HG02623 (cell line): ENCODE measurements at regions not wholly inside any gene's neighbourhood (a gene's known extent, or its start where the extent isn't known, plus 50 kb on each side); places are given as distances from the start of the nearest gene placed in this dataset.
"Not testable (repeated sequence)": the region's sequence is repeated elsewhere in the genome, so short reads cannot be mapped to it uniquely, and the experiment has no call there.

ENCODE experiments used
- ATAC-seq: cut with Tn5 transposase; IDR thresholded peaks from one replicate; pipeline ENCODE4 v1.9.1; 2021; ENCODE audit warnings: moderate library complexity; ENCODE audit not compliant: unreplicated experiment

- not testable (repeated sequence) for ATAC-seq
Observed at GRCh38 chr6:27827477-27827876, 84.7 kb downstream of the OR2B2 start.

DNA sequence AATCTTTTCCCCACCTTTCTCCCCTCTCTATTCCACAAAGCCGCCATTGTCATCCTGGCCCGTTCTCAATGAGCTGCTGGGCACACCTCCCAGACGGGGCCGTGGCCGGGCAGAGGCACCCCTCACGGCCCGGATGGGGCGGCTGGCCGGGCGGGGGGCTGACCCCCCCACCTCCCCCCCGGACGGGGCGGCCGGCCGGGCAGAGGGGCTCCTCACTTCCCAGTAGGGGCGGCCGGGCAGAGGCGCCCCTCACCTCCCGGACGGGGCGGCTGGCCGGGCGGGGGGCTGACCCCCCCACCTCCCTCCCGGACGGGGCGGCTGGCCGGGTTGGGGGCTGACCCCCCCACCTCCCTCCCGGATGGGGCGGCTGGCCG, 85.6 kb downstream of the OR2B2 start:
- not testable (repeated sequence) for ATAC-seq

GRCh38 chr6:27825848-27826611, 86.2 kb downstream of the OR2B2 start:
- ATAC-seq: not testable (repeated sequence)

- ATAC-seq: no peak
Observed at GRCh38 chr6:27825025-27825793, 87.0 kb downstream of the OR2B2 start.

GRCh38 chr6:27824211-27825024, 87.8 kb downstream of the OR2B2 start:
- peak; percentile 61 for ATAC-seq

- ATAC-seq: peak; percentile 53
Observed at GRCh38 chr6:27823714-27824210, 88.4 kb downstream of the OR2B2 start.

- no peak for ATAC-seq
Observed at GRCh38 chr6:27816906-27817305, 95.3 kb downstream of the OR2B2 start.

- ATAC-seq: peak; percentile 62
Observed at GRCh38 chr6:27814665-27815424, 97.4 kb downstream of the OR2B2 start.

DNA sequence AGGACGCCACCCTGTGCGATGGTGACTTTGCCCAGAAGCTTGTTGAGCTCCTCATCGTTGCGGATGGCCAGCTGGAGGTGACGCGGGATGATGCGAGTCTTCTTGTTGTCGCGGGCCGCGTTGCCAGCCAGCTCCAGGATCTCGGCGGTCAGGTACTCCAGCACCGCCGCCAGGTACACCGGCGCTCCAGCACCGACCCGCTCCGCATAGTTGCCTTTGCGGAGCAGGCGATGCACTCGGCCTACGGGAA, 97.9 kb downstream of the OR2B2 start:
- ATAC-seq: not testable (repeated sequence)

GRCh38 chr6:27812805-27813492, 99.2 kb downstream of the OR2B2 start:
- no peak for ATAC-seq

DNA sequence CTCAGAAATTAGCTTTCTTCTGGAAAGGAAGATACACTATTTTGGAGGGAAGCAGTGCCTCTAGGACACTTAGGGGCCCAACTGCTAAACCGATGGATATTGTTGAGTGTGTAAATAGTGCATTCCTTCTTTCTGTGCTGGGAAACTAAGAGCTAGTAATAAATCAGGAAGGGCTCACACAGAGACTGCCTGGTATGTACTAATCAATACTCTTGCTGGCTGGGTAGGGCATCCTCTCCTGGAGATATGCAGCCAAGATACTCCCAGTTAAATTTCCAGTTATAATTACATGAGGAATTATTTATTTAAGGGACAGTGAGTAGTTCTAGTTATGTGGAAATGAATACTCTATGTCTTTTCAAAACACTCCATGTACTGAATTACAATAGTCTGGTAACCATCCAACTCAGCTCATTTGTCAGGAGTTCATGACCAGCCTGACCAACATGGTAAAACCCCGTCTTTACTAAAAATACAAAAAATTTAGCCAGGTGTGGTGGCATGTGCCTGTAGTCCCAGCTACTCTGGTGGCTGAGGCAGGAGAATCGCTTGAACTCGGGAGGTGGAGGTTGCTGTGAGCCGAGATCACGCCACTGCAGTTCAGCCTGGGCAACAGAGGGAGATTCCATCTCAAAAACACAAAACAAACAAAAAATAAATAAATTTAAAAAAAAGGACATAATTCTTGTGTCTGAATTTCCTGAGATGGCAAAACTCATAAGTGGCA, 100.0 kb downstream of the OR2B2 start:
- no peak for ATAC-seq

DNA sequence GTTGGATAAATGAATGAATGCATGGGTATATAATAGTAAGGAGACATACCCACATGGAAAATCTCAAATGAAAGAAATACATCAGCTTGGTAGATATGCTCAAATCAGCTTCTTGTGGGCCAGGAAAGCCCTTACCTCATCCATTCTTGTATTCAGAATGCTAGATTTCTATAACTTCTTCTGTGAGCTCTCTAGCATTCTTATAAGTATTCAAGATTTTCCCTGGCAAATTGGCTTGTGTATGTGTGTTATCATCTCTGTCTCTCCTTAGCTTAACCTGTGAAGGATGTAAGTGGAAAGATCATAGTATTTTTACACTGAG, 100.8 kb downstream of the OR2B2 start:
- no peak for ATAC-seq

DNA sequence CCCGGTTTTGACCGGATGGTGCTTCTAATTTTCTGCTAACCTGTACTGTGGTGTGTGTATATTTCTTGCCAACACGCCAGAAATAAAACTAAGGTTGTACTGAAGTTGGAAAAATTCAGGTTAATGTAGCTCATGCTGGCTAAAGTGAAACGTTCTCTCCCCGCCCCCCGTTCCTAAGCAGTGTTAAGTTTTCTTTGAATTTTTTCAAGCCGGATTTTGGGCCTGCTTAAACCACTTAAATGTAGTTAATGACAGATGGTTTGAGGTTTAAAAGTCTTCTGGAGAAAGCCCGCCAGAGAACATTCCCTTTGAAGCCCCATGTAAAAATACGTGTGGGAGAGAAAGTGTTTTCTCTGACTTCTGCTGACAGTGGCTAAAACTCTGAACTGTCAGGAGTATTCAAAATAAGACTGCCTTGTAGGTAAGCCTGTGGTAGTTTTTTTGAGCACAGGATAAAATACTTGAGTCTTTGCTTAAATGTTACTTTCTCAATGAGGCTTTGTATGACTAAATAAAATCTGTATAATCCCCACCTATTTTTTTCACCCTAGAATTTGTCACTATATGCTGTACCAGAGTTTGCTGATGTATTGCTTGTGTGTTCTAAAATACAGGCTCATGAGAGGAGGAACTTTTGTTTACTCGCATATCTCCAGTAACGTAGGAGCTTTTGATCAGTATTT, 101.3 kb downstream of the OR2B2 start:
- no peak for ATAC-seq

DNA sequence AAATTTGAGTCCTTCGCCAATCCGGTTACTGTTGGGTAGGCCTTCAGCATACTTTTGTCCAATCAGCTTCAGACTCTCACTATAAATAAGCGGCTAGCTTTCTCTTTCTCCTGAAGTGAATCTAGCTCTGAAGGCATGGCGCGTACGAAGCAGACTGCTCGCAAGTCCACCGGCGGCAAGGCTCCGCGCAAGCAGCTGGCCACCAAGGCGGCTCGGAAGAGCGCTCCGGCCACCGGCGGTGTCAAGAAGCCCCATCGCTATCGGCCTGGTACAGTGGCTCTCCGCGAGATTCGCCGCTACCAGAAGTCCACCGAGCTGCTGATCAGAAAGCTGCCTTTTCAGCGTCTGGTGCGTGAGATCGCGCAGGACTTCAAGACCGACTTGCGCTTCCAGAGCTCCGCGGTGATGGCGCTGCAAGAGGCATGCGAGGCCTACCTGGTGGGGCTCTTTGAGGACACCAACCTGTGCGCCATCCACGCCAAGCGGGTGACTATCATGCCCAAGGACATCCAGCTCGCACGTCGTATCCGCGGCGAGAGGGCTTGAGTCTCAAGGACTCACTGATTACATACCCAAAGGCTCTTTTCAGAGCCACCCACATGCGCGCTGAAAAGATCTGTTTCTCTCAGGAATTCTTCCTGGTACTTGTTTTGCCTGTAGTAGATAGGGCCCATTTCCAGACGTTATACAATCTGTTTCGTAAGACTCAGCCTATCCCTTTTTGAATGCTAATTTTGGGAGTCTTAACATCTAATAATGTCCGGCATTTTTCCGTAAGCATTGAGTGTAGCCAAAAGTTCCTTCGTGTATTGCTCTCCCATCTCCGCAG, 102.0 kb downstream of the OR2B2 start:
- ATAC-seq: peak; percentile 21

- ATAC-seq: no peak
Observed at GRCh38 chr6:27809067-27809938, 102.9 kb downstream of the OR2B2 start.

DNA sequence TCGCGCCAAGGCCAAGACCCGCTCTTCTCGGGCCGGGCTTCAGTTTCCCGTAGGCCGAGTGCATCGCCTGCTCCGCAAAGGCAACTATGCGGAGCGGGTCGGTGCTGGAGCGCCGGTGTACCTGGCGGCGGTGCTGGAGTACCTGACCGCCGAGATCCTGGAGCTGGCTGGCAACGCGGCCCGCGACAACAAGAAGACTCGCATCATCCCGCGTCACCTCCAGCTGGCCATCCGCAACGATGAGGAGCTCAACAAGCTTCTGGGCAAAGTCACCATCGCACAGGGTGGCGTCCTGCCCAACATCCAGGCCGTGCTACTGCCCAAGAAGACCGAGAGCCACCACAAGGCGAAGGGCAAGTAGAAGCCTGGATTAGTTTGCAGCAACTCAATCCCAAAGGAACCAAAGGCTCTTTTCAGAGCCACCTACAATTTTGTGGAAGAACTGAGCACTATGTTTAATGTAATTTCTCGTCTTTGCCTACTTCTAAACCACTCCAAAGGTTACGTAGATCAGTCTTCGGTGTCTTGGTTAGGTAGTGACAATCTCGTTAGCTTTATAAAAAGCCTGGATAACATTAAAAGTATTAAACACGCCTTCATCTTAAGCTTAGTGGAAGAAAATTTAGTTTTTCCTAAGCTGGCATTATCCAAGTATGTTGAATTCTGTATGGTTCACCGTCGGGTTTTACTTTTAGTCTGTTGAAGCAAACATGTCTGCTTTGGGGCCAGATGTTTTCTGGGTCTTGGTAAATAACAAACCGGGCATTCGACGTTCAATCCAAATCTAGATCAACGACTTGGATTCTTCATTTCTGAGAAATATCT, 103.7 kb downstream of the OR2B2 start:
- peak; percentile 9 for ATAC-seq
